ENCODE measurements at regions not wholly inside any gene's neighbourhood (a gene's known extent, or its start where the extent isn't known, plus 50 kb on each side); places are given as distances from the start of the nearest gene placed in this dataset.

- DNase-seq: no peak
These were observed 216.6 kb downstream of the SS18 start for GRCh38 chr18:25873833-25874232.

GRCh38 chr18:25866331-25866730 lies 224.1 kb downstream of the SS18 start:
- DNase-seq: no peak

GRCh38 chr18:25862881-25863600 lies 227.4 kb downstream of the SS18 start:
- DNase-seq: no peak

GRCh38 chr18:25853691-25854433 lies 236.6 kb downstream of the SS18 start:
- peak in 1 of 58 donors; percentile 6 for DNase-seq

- no peak for DNase-seq
These were observed 246.6 kb downstream of the SS18 start for GRCh38 chr18:25843791-25844190.

- no peak for DNase-seq
These were observed 247.7 kb downstream of the SS18 start for GRCh38 chr18:25842665-25843064.

GRCh38 chr18:25834061-25834460 lies 256.4 kb downstream of the SS18 start:
- no peak for DNase-seq

- DNase-seq: peak in 39 of 58 donors; percentile 2 to 62 (median 12)
These were observed 258.3 kb downstream of the SS18 start for GRCh38 chr18:25832001-25832604.

GRCh38 chr18:25831301-25831701 lies 259.1 kb downstream of the SS18 start:
- no peak for DNase-seq

GRCh38 chr18:25830787-25831186 lies 259.6 kb downstream of the SS18 start:
- peak in 3 of 58 donors; percentile 11 to 21 (median 13) for DNase-seq

- DNase-seq: no peak
These were observed 262.4 kb downstream of the SS18 start for GRCh38 chr18:25827961-25828561.

- DNase-seq: no peak
These were observed 263.2 kb downstream of the SS18 start for GRCh38 chr18:25827228-25827627.

- DNase-seq: no peak
These were observed 263.6 kb downstream of the SS18 start for GRCh38 chr18:25826823-25827222.

GRCh38 chr18:25825979-25826776 lies 264.2 kb downstream of the SS18 start:
- DNase-seq: no peak

GRCh38 chr18:25825056-25825455 lies 265.4 kb downstream of the SS18 start:
- DNase-seq: no peak

GRCh38 chr18:25819746-25820363 lies 270.6 kb downstream of the SS18 start:
- no peak for DNase-seq

- no peak for DNase-seq
These were observed 271.9 kb downstream of the SS18 start for GRCh38 chr18:25818505-25818904.

- no peak for DNase-seq
These were observed 272.7 kb downstream of the SS18 start for GRCh38 chr18:25817546-25818237.

- no peak for DNase-seq
These were observed 274.8 kb downstream of the SS18 start for GRCh38 chr18:25815659-25816058.
